ENCODE measurements at regions not wholly inside any gene's neighbourhood (a gene's known extent, or its start where the extent isn't known, plus 50 kb on each side); places are given as distances from the start of the nearest gene placed in this dataset.

GRCh38 chr5:120016717-120017382 lies 387.5 kb downstream of the FAM170A start:
- no peak for FAIRE-seq

- FAIRE-seq = no peak
Observed at GRCh38 chr5:120017513-120017912, 388.2 kb downstream of the FAM170A start.

GRCh38 chr5:120035181-120035580 lies 405.8 kb downstream of the FAM170A start:
- FAIRE-seq = no peak

GRCh38 chr5:120035815-120036577 lies 406.6 kb downstream of the FAM170A start:
- no peak for FAIRE-seq

- FAIRE-seq = no peak
Observed at GRCh38 chr5:120037451-120037850, 408.1 kb downstream of the FAM170A start.

GRCh38 chr5:120039111-120039510 lies 409.8 kb downstream of the FAM170A start:
- no peak for FAIRE-seq

- no peak for FAIRE-seq
Observed at GRCh38 chr5:120043431-120043830, 414.1 kb downstream of the FAM170A start.

- FAIRE-seq = no peak
Observed at GRCh38 chr5:120052916-120053828, 410.9 kb upstream of the PRR16 start.

- FAIRE-seq = no peak
Observed at GRCh38 chr5:120053841-120054240, 410.3 kb upstream of the PRR16 start.

GRCh38 chr5:120055858-120056257 lies 408.2 kb upstream of the PRR16 start:
- FAIRE-seq = peak; percentile 66

- peak; percentile 55 for FAIRE-seq
Observed at GRCh38 chr5:120062515-120062917, 401.6 kb upstream of the PRR16 start.

- FAIRE-seq = no peak
Observed at GRCh38 chr5:120072068-120072761, 391.9 kb upstream of the PRR16 start.

- no peak for FAIRE-seq
Observed at GRCh38 chr5:120073722-120074121, 390.4 kb upstream of the PRR16 start.

- no peak for FAIRE-seq
Observed at GRCh38 chr5:120080781-120081180, 383.3 kb upstream of the PRR16 start.

GRCh38 chr5:120082316-120083068 lies 381.6 kb upstream of the PRR16 start:
- no peak for FAIRE-seq

GRCh38 chr5:120083851-120084542 lies 380.1 kb upstream of the PRR16 start:
- no peak for FAIRE-seq

- no peak for FAIRE-seq
Observed at GRCh38 chr5:120084543-120084870, 379.6 kb upstream of the PRR16 start.

- FAIRE-seq = no peak
Observed at GRCh38 chr5:120086081-120086480, 378.0 kb upstream of the PRR16 start.

GRCh38 chr5:120088412-120088811 lies 375.7 kb upstream of the PRR16 start:
- no peak for FAIRE-seq

- no peak for FAIRE-seq
Observed at GRCh38 chr5:120088836-120089235, 375.3 kb upstream of the PRR16 start.

- FAIRE-seq = no peak
Observed at GRCh38 chr5:120091376-120091948, 372.6 kb upstream of the PRR16 start.

Measured in islet of Langerhans (tissue), 1 donor.